Globus pallidus (tissue), 1 donor: ENCODE measurements at regions not wholly inside any gene's neighbourhood (a gene's known extent, or its start where the extent isn't known, plus 50 kb on each side); places are given as distances from the start of the nearest gene placed in this dataset.
"Not testable (repeated sequence)": the region's sequence is repeated elsewhere in the genome, so short reads cannot be mapped to it uniquely, and the experiment has no call there.

Experiments used
- DNase-seq: peaks from one replicate; pipeline ENCODE4 v3.0.0-alpha.2; 2015; ENCODE audit warnings: low spot score

DNA sequence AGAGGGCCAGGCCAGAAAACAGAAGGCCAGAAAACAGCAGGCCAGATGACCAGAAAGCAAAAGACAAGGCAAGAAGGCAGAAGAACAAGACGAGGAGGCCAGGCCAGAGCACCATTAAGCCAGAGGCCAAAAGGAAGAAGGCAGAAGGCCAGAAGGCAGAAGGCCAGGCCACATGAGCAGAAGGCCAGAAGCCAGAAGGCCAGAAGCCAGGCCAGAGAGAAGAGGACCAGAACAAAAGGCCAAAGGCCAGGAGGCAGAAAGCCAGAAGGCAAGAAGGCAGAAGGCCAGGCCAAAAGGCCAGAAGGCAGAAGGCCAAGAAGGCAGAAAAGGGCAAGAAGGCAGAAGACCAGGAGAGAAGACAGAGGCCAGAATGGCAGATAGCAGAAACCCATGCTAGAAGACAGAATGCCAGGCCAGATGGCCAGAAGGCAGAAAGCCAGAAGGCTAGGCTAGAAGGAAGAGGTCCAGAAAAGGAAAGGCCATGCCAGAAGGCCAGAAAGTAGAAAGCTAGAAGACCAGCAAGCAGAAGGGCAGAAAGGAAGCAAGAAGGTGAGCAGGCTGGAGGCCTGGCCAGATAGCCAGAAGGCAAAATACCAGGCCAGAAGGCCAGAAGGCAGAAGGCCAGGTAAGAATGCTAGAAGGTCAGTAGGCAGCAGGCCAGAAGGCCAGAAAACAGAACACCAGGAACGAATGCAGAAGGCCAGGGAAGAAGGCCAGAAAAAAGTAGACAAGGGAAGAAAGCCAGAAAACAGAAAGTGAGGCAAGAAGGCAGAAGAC, 187.6 kb downstream of the TUBA3C start:
- no peak for DNase-seq

DNA sequence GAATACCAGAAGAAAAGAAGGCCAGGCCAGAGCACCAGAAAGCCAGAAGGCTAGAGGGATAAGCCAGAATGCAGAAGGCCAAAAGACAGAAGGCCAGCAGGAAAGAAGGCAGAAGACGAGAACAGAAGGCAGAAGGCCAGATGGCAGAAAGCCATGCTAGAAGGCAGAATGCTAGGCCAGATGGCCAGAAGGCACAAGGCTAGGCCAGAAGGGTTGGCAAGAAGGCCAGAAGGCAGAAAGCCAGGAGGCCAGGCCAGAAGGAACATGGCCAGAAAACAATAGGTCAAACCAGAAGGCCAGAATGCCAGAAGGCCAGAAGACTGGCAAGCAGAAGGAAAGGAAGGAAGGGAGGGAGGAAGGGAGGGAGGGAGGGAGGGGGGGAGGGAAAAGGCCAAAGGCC, 188.8 kb downstream of the TUBA3C start:
- DNase-seq = no peak

DNA sequence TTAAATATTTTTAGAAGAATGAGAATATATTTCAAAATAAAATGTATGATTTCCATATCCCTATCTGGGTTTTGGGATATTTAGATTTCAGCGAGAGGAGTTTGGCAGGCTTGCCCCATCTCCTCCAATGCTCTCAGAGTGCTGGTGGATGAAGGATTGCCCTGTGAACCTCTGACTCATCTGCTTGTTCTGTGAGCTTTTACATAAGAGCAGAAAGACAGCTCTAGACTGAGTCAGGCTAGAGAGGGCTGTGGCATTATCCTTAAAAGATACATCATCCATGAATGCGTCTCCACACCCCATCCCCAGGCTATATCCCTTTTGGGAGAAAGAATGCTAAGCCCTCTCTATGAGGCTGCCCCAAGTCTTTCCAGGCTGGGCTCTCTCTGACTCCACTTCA, 190.6 kb downstream of the TUBA3C start:
- DNase-seq = no peak

DNA sequence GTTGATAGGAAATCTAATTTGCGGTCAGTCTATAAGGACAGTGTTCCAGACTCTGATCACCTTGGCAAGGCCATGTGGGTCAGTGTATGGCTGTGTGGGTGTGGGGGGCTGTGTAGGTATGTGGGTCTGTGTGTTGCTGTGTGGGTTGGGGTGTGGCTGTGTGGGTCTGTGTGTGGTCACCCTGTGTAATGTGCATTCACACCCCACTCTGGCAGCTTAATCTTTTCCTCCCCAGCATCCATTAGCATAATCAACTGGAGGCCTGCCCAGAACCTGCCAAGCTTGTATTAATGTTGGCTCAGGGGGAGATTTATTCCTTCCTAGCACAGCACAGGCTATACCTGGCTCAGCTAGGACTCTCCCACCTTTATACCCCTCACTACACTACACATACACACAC, 203.2 kb downstream of the TUBA3C start:
- no peak for DNase-seq

DNA sequence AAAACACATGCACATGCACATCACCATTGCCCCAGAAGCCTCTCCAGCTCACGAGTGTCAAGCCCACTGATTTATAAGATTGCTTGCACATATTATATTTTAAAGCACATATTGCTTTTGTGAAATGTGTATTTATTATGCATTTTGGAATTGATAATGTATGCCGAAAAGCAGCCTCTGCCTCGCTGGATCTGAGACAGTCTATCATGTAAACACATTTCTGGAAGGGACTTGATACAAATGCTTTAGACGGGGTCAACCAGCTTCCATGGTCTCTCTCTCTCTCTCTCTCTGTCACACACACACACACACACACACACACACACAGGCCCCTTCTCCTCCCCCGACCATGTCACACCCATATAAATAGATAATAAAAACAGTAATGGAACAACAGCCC, 203.8 kb downstream of the TUBA3C start:
- no peak for DNase-seq

DNA sequence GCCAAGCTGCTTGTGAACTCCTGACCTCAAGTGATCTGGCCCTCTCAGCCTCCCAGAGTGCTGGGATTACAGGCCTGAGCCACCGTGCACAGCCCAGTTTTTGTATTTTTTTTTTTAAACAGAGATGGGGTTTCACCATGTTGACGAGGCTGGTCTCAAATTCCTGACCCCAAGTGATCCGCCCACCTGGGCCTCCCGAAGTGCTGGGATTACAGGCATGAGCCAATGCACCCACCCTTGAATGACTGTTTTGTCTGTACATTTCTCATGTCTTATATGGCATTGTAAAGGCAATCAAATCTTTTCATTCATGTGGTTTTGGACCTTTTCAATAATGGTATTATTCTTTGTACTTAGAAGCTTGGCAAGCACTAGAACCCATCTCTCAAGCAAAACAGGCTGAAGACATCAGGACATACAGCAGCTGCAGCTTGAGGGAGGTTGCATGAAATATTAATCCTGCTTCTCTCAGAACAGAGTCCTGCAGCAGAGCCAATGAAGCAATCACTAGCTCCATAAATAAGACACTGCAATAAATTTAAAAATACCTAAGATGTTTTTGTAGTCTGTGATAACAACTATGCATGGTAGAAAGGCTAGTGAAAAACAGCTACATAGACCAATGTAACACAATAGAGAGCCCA, 209.9 kb downstream of the TUBA3C start:
- peak; percentile 13 for DNase-seq

DNA sequence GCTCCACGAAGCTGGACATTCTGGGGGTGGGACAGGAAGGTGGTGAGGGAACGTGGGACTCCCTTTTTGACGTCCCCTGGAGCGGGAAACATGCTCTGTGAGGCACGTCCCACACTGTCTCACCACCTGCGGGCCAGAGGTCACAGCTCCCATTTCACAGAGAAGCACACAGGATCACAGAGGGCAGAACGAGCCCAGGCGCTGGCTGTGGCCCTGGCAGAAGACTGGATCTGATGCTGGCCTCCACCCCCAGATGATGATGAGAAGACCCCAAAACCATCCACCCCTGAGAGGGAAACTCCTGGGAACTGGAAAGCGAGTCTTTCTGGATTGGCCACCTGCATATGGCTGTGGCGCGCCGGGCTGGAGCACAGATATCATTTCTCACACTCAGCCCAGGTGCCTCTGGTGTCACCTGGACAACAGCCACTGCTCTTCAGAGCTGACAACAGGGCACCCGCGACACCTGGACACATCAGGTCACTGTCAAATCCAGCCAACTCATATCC, 216.2 kb downstream of the TUBA3C start:
- no peak for DNase-seq

DNA sequence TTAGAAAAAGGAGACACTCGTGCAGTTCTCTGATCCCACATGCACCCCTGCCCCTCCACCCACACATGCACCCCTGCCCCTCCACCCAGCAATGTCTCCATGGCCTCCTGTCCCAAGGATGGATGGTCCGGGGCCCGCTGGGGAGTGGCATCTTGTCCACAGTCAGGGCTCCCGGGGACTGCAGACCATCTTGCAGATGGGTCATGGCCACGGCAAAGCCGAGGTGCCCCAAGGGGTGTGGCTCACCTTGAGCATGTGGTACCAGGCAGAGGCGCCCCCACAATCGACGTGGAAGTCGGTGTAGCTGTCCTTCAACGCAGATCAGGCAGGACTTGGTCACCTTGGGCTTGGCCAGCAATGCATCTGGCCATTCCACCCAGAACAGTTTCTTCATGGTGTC, 216.7 kb downstream of the TUBA3C start:
- DNase-seq = no peak

DNA sequence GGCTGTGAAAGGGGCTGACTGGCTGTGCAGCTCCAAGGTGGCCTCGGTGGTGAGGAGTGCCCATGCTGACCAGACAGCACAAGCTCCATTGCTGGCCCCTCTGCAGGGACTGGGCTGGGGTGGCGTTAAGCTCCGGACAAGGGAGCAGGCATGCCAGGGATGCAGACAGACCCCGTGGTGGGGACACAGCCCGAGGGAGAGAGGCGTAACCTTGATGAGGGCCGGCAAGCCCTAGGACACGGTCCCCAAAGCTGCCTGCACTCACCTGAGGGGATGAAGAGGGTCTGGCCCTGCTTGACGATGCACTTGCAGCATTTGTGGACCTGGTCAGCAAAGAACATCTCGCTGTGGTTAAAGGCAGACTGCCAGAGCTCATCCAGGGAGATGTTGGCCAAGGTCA, 217.9 kb downstream of the TUBA3C start:
- not testable (repeated sequence) for DNase-seq

DNA sequence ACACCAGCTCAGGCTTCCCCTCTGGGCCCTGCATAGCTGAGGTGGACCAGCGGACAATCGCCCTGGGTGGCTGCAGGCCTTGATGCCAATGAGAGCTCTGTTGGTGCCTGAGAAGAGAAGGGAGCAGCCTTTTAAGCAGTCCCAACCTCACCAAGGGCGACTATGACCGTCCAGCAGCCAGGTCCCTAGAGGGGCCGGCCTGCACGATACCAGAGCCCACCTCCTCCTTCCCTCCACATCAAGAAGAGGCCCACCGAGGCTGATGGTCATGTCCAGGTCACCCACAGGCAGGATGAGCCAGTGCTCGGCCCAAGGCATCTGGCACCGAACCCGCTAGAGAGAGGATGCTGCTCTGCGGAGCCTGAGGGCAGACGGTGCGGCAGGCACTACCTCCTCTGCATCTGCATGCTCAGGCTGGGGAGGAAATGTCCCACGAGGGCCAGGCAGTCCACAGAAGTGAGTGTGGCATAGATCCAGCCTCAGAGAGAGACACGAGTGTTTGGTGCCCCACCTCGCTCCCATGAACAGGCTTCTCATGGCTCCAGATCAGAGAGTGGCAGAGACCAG, 219.4 kb downstream of the TUBA3C start:
- no peak for DNase-seq

DNA sequence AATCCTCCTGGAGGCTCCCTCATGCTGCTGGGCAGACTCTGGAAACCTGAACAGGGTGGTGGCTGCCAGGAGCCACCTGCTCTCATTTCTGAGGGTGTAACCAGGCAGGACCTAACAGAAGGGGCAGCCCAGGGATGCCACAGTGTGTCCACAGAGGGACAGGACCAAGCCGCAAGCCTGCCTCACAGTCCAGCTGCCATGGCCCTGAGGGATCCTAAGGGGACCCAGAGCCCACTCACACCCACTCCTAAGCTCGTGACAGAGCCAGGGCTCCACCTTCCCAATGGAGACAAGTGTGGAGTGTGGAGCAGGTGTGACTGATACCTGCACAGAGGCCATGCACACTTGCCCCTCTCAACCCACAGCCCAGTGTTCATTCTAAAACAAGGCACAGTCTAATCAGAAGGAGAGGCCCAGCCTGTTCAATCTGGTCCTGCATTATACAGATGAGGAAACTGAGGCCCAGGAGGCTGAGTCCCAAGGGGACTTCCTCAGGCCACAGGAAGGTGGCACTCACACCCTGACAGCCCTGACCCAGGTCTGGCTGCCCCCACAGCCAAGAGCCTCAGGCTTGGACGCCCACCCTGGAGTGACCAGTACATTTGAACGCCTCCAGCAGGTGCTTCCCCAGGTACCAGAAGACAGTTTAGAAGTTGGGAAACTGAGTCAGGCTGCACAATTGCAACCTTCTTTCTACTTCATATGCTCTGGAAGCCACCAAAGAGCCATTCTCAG, 220.1 kb downstream of the TUBA3C start:
- DNase-seq = no peak

DNA sequence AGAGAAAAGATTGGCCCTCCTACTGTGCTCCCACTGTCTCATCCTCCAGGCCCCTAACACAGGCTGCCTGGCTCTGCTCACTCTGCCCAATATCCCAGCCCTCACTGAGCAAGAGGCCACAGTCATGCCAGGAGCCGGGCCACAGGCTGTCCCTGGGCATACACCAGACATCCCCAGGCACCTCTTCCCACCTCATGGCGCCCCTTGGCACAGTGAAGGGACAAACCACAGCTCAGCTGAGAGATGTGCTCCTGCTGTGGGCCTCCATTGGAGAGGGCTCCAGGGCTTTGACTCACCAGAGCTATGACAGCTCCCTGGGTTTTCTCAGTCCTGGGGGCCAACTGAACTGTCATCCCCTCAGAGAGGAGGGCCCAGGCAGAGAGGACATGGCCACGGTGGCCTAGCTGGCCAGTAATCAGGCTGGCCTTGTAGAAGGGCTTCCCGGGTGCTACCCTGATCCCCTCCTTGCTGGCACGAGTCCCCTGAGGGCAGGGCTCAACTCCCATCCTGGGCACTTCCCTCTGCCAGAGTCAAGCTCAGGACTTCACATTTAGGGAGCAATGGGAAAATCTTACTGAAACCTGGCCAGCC, 220.9 kb downstream of the TUBA3C start:
- DNase-seq = no peak

DNA sequence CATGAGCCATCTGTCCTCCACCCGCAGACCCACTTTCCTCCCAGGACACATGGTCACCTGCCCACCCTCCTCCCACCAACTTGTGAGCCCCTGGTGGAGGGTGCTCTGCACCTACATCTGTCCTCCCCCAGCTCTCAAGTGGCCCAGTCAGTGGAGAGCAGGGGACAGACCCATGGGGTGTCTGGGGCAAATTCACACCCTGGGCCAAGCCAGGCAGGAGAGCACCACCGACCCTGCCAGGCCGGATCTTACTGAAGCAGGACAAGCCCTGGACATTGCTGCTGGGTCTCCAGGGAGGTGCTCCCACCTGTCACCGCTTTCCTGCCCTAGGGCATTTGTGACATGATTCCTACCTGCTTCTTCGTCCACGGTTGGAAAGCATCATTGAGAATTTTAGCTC, 221.6 kb downstream of the TUBA3C start:
- DNase-seq = no peak

DNA sequence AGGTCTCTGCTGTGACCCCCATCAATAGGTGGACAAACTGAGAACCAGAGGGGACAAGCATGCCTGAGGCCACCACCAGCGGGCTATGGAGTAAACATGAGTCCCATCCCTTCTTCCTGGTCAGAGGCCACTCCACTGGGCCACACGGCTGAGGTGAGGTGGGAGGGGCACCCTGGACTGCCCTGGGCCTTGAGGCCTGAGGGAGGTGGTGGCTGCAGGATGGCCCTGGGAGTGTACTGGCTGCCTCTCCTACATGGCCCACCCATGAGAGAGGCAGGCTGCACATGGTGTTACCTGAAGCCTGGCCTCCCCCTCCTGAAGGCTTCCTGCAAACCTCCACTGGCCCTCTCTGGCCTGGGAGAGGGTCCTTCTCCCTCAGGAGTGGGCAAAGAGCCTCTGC, 222.4 kb downstream of the TUBA3C start:
- no peak for DNase-seq

DNA sequence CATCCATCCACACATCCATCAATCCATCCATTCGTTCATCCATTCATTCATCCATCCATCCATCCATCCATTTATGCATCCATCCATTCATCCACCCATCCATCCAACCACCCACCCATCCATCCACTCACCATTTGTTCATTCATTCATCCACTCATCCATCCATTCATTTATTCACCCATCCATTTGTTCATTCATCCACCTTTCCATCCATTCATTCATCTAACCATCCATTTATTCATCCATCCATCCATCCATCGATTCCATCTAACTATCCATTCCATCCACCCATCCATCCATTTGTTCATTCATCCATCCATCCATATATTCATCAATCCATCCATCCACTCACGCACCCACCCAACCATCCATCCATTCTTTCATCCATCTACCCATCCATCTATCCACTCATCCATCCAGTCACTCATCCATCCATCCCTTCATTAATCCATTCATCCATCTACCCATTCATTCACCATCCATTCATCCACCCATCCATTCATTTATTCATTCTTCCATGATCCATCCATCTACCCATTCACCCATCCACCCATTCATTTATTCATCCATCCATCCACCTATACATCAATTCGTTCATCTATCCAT, 225.0 kb downstream of the TUBA3C start:
- no peak for DNase-seq

DNA sequence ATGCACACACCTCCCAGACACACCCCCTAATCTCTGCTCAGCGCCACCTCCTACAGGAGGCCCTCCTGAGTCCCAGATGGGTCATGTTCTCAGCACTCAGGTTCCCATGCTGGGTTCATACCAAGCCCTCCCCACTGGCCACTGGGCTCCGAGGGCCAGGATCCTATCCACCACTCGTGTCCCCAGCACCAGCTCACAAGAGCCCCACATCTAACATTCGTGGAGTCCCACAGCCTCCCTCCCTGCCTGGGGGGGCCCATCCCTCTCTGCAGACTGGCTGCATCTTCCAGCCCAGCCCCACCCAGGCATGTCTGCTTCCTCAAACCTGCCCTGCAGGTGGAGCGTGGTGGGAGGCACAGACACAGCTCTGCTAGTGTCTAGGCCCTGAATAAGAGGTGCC, 227.4 kb downstream of the TUBA3C start:
- no peak for DNase-seq

DNA sequence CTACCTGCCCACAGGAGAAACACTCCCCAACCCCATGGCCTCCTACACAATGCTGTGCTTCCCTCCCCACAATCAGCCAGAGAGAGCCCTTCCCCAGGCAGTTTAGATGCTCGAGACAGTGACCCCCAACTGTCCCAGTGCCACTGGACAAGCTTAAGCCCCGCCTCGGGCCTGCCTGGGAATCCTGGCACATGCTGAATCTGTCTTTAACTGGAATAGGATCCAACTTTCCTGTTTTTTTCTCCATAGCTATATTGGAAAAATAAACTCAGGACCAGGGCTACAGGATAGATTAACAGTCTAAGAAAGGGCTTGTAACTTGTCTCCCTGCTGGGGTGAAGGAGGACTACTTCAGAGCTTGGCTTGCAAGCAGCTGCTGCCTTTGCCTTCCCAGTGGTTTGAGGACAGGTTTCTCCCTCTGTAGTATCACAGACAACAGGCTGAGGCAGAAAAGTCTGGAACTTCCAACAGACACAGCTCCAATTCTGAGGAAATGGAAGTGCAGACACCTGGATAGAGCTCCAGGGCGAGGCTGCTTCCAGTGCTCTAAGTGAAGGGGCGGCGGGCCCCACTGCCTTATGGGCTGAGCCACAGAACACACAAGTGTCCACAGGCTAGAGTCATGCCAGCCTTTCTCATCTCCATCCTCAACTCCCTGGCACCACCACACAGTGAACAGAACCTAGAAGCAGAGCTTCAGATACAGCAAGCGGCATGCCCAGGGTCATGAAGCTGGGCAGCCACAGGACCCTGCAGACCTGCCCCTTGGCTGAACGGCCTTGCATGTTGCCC, 228.3 kb downstream of the TUBA3C start:
- DNase-seq = no peak

DNA sequence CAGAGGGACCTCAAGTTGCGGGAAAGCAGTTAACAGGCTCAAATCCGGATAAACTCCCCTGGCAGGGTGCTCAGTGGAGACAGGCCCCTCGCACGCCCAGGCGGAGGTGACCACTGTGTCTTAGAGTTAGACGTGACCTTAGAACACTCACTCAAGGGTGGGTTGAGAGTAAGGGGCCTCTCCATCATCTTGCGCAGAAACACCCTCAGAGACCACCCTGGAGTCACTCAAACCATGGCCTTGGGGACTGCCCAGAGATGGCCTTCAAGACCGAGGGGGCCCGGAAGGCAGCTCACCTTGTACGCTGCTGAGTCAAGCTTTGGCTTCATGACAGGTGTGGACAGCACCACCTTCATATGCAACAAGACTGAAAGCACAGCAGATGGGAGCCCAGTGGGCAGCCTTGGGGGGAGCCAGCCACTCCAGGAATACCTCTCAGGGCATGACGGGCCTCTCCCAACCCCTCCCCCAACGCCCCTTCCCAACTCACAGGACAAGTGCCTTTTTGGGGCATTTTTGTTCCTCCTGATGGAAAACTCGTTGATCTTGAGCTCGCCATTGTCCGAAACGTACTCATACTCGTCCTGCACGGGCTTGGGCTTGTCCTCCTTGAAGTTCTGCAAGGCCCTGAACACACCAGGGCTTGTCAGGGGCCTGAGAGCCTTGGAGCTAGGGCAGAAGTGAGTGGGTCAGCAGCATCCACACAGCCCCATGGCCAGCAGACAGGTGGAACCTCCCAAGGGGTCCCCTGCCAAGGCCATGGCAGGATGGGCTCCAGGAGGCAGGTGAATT, 229.2 kb downstream of the TUBA3C start:
- DNase-seq = no peak

DNA sequence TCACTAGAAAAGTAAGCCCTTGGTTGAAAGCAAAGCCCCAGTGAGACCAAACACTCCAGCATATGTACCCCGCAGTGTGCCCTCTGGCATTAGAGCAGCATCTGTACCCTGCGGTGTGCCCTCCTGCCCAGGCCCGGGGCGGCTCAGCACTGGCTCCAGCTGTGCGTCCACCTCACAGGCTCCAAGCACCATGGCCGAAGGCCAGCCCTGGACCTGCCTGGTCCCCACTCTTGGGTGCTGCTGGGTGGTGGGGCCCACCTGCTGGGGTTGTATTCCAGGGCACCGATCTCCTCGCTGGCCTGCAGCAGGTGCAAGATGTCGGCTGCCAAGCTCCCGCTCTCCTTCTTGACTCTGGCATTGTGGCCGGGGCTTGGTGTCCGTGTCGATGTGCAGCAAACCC, 230.2 kb downstream of the TUBA3C start:
- DNase-seq = no peak

DNA sequence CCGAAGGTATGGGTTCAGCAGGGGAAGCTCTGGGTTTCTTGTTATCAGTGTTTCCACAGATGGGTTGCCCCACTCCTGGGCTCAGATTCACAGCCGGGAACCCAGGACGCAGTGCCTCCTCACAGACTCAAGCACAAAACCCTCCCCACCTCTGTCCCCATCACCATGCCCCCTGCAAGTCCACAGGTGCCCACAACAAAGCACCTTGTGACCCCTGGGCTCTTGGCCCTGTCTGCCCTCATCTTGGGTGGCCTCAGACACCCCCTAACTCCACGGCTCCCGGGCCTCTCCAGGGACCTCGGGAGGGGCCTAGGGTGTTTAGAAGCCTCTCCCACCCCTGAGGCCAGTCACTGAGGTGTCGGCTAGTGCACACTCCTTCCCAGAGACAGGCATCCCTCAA, 231.7 kb downstream of the TUBA3C start:
- DNase-seq = no peak

DNA sequence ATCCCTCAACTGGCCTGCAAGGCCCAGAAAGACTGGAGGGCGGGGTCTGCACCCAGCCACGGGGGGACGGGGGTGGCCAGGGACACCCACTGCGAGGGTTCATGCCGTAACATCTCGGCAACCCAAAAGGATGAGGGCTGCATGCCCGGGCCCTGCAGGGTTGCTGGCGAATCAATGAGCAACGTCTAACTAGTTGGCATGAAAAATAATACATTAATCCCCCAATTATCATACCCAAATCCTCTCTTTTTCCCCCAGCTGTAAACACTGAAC, 232.2 kb downstream of the TUBA3C start:
- no peak for DNase-seq
